ENCODE measurements at regions not wholly inside any gene's neighbourhood (a gene's known extent, or its start where the extent isn't known, plus 50 kb on each side); places are given as distances from the start of the nearest gene placed in this dataset.

- no peak for DNase-seq
- no peak overlapping the region for H3K4me3 ChIP-seq
- H3K36me3 ChIP-seq = no peaks in the 10 kb centered on the region
Observed at GRCh38 chr1:17932164-17932563, 175.4 kb upstream of the IGSF21 start.

GRCh38 chr1:17933501-17933900 lies 174.1 kb upstream of the IGSF21 start:
- Histone ChIP-seq H3K4me1 (no peaks in the 10 kb centered on the region), H3K27ac (no peak overlapping the region), H3K4me3 (no peak overlapping the region), H3K27me3 (peaks cover 4% of the 10 kb centered on the region; the same call in 1 of the 2 replicates), H3K9me3 (replicated peaks) (no peaks in the 10 kb centered on the region), H3K36me3 (no peaks in the 10 kb centered on the region)
- no peak for DNase-seq

More at GRCh38 chr1:17932164-17932563, 175.4 kb upstream of the IGSF21 start:
- no peaks in the 10 kb centered on the region for H3K9me3 ChIP-seq (replicated peaks)
- H3K4me1 ChIP-seq = no peaks in the 10 kb centered on the region
- H3K27ac ChIP-seq = no peak overlapping the region
- peaks cover 4% of the 10 kb centered on the region; the same call in 1 of the 2 replicates for H3K27me3 ChIP-seq

GRCh38 chr1:17933971-17934370 lies 173.6 kb upstream of the IGSF21 start:
- Histone ChIP-seq H3K4me1 (no peaks in the 10 kb centered on the region), H3K9me3 (replicated peaks) (no peaks in the 10 kb centered on the region), H3K4me3 (no peak overlapping the region), H3K36me3 (no peaks in the 10 kb centered on the region), H3K27ac (no peak overlapping the region), H3K27me3 (peaks cover 4% of the 10 kb centered on the region; the same call in 1 of the 2 replicates)
- DNase-seq = no peak

- Histone ChIP-seq H3K27me3 (peaks cover 4% of the 10 kb centered on the region), H3K4me1 (no peaks in the 10 kb centered on the region), H3K36me3 (no peaks in the 10 kb centered on the region), H3K4me3 (no peak overlapping the region), H3K27ac (no peak overlapping the region), H3K9me3 (replicated peaks) (no peaks in the 10 kb centered on the region)
- DNase-seq = no peak
Observed at GRCh38 chr1:17935230-17935629, 172.4 kb upstream of the IGSF21 start.

GRCh38 chr1:17941431-17942189 lies 166.0 kb upstream of the IGSF21 start:
- Histone ChIP-seq H3K4me1 (no peaks in the 10 kb centered on the region), H3K4me3 (no peak overlapping the region), H3K27ac (no peak overlapping the region), H3K36me3 (no peaks in the 10 kb centered on the region), H3K9me3 (replicated peaks) (no peaks in the 10 kb centered on the region), H3K27me3 (no peaks in the 10 kb centered on the region; the same call in none of the 2 replicates)
- no peak for DNase-seq

- no peaks in the 10 kb centered on the region for H3K9me3 ChIP-seq (replicated peaks)
- H3K27me3 ChIP-seq = peaks cover 6% of the 10 kb centered on the region
- no peaks in the 10 kb centered on the region for H3K36me3 ChIP-seq
- no peak for DNase-seq
- no peak overlapping the region for H3K27ac ChIP-seq
- H3K4me1 ChIP-seq = no peaks in the 10 kb centered on the region
- H3K4me3 ChIP-seq = no peak overlapping the region
Observed at GRCh38 chr1:17943506-17943905, 164.1 kb upstream of the IGSF21 start.

- no peaks in the 10 kb centered on the region for H3K9me3 ChIP-seq (replicated peaks)
- DNase-seq = no peak
- H3K4me3 ChIP-seq = no peak overlapping the region
- H3K27ac ChIP-seq = no peak overlapping the region
- H3K27me3 ChIP-seq = peaks cover 16% of the 10 kb centered on the region
- no peaks in the 10 kb centered on the region for H3K36me3 ChIP-seq
- no peaks in the 10 kb centered on the region for H3K4me1 ChIP-seq
Observed at GRCh38 chr1:17944646-17945045, 163.0 kb upstream of the IGSF21 start.

GRCh38 chr1:17946434-17946833 lies 161.2 kb upstream of the IGSF21 start:
- Histone ChIP-seq H3K4me3 (no peak overlapping the region), H3K27ac (no peak overlapping the region), H3K36me3 (no peaks in the 10 kb centered on the region), H3K4me1 (no peaks in the 10 kb centered on the region), H3K9me3 (replicated peaks) (no peaks in the 10 kb centered on the region), H3K27me3 (peaks cover 23% of the 10 kb centered on the region)
- no peak for DNase-seq

GRCh38 chr1:17948594-17948993 lies 159.0 kb upstream of the IGSF21 start:
- H3K4me3 ChIP-seq = no peak overlapping the region
- DNase-seq = no peak
- H3K27me3 ChIP-seq = peaks cover 31% of the 10 kb centered on the region
- no peaks in the 10 kb centered on the region for H3K9me3 ChIP-seq (replicated peaks)
- H3K27ac ChIP-seq = no peak overlapping the region
- H3K36me3 ChIP-seq = no peaks in the 10 kb centered on the region
- H3K4me1 ChIP-seq = no peaks in the 10 kb centered on the region

- no peak overlapping the region for H3K27ac ChIP-seq
- no peaks in the 10 kb centered on the region for H3K4me1 ChIP-seq
- H3K36me3 ChIP-seq = no peaks in the 10 kb centered on the region
- no peak overlapping the region for H3K4me3 ChIP-seq
- no peaks in the 10 kb centered on the region for H3K9me3 ChIP-seq (replicated peaks)
- peaks cover 36% of the 10 kb centered on the region for H3K27me3 ChIP-seq
- no peak for DNase-seq
Observed at GRCh38 chr1:17949511-17949910, 158.1 kb upstream of the IGSF21 start.

- no peak for DNase-seq
- H3K36me3 ChIP-seq = no peaks in the 10 kb centered on the region
- no peak overlapping the region for H3K27ac ChIP-seq
- H3K4me1 ChIP-seq = no peaks in the 10 kb centered on the region
- H3K9me3 ChIP-seq (replicated peaks) = no peaks in the 10 kb centered on the region
- H3K27me3 ChIP-seq = peaks cover 46% of the 10 kb centered on the region
- no peak overlapping the region for H3K4me3 ChIP-seq
Observed at GRCh38 chr1:17950728-17951127, 156.9 kb upstream of the IGSF21 start.

GRCh38 chr1:17952506-17952905 lies 155.1 kb upstream of the IGSF21 start:
- Histone ChIP-seq H3K27ac (no peak overlapping the region), H3K9me3 (replicated peaks) (no peaks in the 10 kb centered on the region), H3K4me3 (no peak overlapping the region), H3K27me3 (peaks cover 53% of the 10 kb centered on the region), H3K4me1 (no peaks in the 10 kb centered on the region), H3K36me3 (no peaks in the 10 kb centered on the region)
- DNase-seq = no peak

GRCh38 chr1:17953921-17954320 lies 153.7 kb upstream of the IGSF21 start:
- Histone ChIP-seq H3K36me3 (no peaks in the 10 kb centered on the region), H3K4me3 (no peak overlapping the region), H3K27ac (no peak overlapping the region)

GRCh38 chr1:17955302-17956285 lies 152.0 kb upstream of the IGSF21 start:
- Histone ChIP-seq H3K4me1 (no peaks in the 10 kb centered on the region), H3K9me3 (replicated peaks) (no peaks in the 10 kb centered on the region), H3K27ac (no peak overlapping the region), H3K27me3 (peaks cover 42% of the 10 kb centered on the region), H3K4me3 (no peak overlapping the region), H3K36me3 (no peaks in the 10 kb centered on the region)
- DNase-seq = no peak

More at GRCh38 chr1:17953921-17954320, 153.7 kb upstream of the IGSF21 start:
- Histone ChIP-seq H3K9me3 (replicated peaks) (no peaks in the 10 kb centered on the region), H3K4me1 (no peaks in the 10 kb centered on the region), H3K27me3 (peaks cover 46% of the 10 kb centered on the region)
- DNase-seq = no peak

All from SJCRH30 (cell line).